GM23338 (cell line): ENCODE measurements at regions not wholly inside any gene's neighbourhood (a gene's known extent, or its start where the extent isn't known, plus 50 kb on each side); places are given as distances from the start of the nearest gene placed in this dataset.

ENCODE experiments used
- ATAC-seq: fragments of 200-7000 bp; cut with Tn5 transposase; 3 replicates; pipeline ENCODE4 v1.9.1; 2020
- DNase-seq: peaks from one replicate; pipeline ENCODE4 v3.0.0-alpha.2; 2015; ENCODE audit warnings: low spot score
- H2AFZ ChIP-seq: fragments of 200-600 bp; sonication (generic); 2 replicates; pipeline ENCODE4 v1.8.0; 2016; ENCODE audit warnings: antibody characterized with exemption, mild to moderate bottlenecking, moderate library complexity
- H3F3A ChIP-seq: fragments of 200-600 bp; sonication (generic); replicated peaks from 2 replicates; pipeline ENCODE4 v1.8.0; 2017; ENCODE audit warnings: antibody characterized with exemption, mixed run types, low read depth
- H3K27ac ChIP-seq: fragments of 200-600 bp; sonication (generic); 2 replicates; pipeline ENCODE4 v1.6.1; 2016; ENCODE audit warnings: low read depth
- H3K27me3 ChIP-seq: fragments of 200-600 bp; sonication (generic); 2 replicates; pipeline ENCODE4 v1.8.0; 2016; ENCODE audit warnings: mild to moderate bottlenecking, mixed run types, moderate library complexity; ENCODE audit not compliant: insufficient read depth
- H3K36me3 ChIP-seq: fragments of 200-600 bp; sonication (generic); 2 replicates; pipeline ENCODE4 v1.8.0; 2016; ENCODE audit warnings: mild to moderate bottlenecking; ENCODE audit not compliant: insufficient read depth
- H3K4me1 ChIP-seq: fragments of 200-600 bp; sonication (generic); 2 replicates; pipeline ENCODE4 v1.8.0; 2016; ENCODE audit warnings: mild to moderate bottlenecking, moderate library complexity; ENCODE audit not compliant: insufficient read depth
- H3K4me2 ChIP-seq: fragments of 200-600 bp; sonication (generic); 2 replicates; pipeline ENCODE4 v1.7.1; 2017; ENCODE audit warnings: mixed run types
- H3K4me3 ChIP-seq: fragments of 200-600 bp; sonication (generic); 2 replicates; pipeline ENCODE4 v1.6.1; 2016; ENCODE audit warnings: mixed run types
- H3K79me2 ChIP-seq: fragments of 200-600 bp; sonication (generic); replicated peaks from 2 replicates; pipeline ENCODE4 v1.8.0; 2017; ENCODE audit warnings: mild to moderate bottlenecking; ENCODE audit not compliant: insufficient read depth
- H3K9me2 ChIP-seq: fragments of 200-600 bp; sonication (generic); 2 replicates; pipeline ENCODE4 v1.8.0; 2017; ENCODE audit not compliant: insufficient read depth
- H4K20me1 ChIP-seq: fragments of 200-600 bp; sonication (generic); replicated peaks from 2 replicates; pipeline ENCODE4 v1.8.0; 2017; ENCODE audit warnings: mild to moderate bottlenecking; ENCODE audit not compliant: insufficient read depth
- H3K27ac Mint-ChIP-seq: 2 replicates; pipeline ENCODE4 v1.8.0; 2020; ENCODE audit warnings: inconsistent platforms, mild to moderate bottlenecking, moderate library complexity, mixed read lengths
- H3K27me3 Mint-ChIP-seq: 3 replicates; pipeline ENCODE4 v1.8.0; 2022; ENCODE audit warnings: low read depth, mild to moderate bottlenecking, moderate library complexity, mixed read lengths, inconsistent platforms; ENCODE audit not compliant: insufficient read depth, poor library complexity
- H3K36me3 Mint-ChIP-seq: 3 replicates; pipeline ENCODE4 v1.8.0; 2021; ENCODE audit warnings: low read depth, mild to moderate bottlenecking, inconsistent platforms, moderate library complexity, mixed read lengths
- H3K4me1 Mint-ChIP-seq: 3 replicates; pipeline ENCODE4 v1.8.0; 2020; ENCODE audit warnings: mild to moderate bottlenecking, inconsistent platforms, mixed read lengths
- H3K4me3 Mint-ChIP-seq: 3 replicates; pipeline ENCODE4 v1.8.0; 2021; ENCODE audit warnings: moderate library complexity, mild to moderate bottlenecking, inconsistent platforms, mixed read lengths
- H3K9me3 Mint-ChIP-seq: 3 replicates; pipeline ENCODE4 v1.8.0; 2020; ENCODE audit warnings: moderate library complexity, mild to moderate bottlenecking, inconsistent platforms, mixed read lengths
- CREB1 ChIP-seq: fragments of 250-450 bp; sonication (Bioruptor Pico); IDR thresholded peaks from 2 replicates; pipeline ENCODE4 v1.5.0; 2020; ENCODE audit warnings: low read depth, mild to moderate bottlenecking, moderate library complexity
- CTCF ChIP-seq, 2 experiments: fragments of 200-600 bp in 1 of 2; sonication (generic) in 1 of 2; conservative IDR thresholded peaks; 2 replicates each; pipeline versions ENCODE4 v1.5.1 to v1.6.1; 2016 to 2017; ENCODE audit warnings: antibody characterized with exemption in 2 of 2, low read depth in 2 of 2, mild to moderate bottlenecking in 2 of 2, moderate library complexity in 1 of 2
- ETS1 ChIP-seq: IDR thresholded peaks from 2 replicates; pipeline ENCODE4 v1.6.1; 2016; ENCODE audit warnings: antibody characterized with exemption
- EZH2 ChIP-seq: fragments of 200-600 bp; sonication (generic); IDR thresholded peaks from one replicate; pipeline ENCODE4 v1.8.0; 2017; ENCODE audit warnings: antibody characterized with exemption, mild to moderate bottlenecking, low read depth; ENCODE audit not compliant: unreplicated experiment
- EZH2phosphoT487 ChIP-seq: fragments of 200-600 bp; sonication (generic); IDR thresholded peaks from one replicate; pipeline ENCODE4 v1.8.1; 2018; ENCODE audit warnings: antibody characterized with exemption; ENCODE audit not compliant: unreplicated experiment
- JUNB ChIP-seq: IDR thresholded peaks from one replicate; pipeline ENCODE4 v1.6.1; 2016; ENCODE audit warnings: antibody characterized with exemption; ENCODE audit not compliant: unreplicated experiment
- NANOG ChIP-seq: IDR thresholded peaks from 2 replicates; pipeline ENCODE4 v1.6.1; 2016; ENCODE audit warnings: antibody characterized with exemption, borderline replicate concordance
- POLR2AphosphoS5 ChIP-seq: IDR thresholded peaks from 2 replicates; pipeline ENCODE4 v1.6.1; 2016; ENCODE audit warnings: antibody characterized with exemption, low read depth
- REST ChIP-seq: IDR thresholded peaks from one replicate; pipeline ENCODE4 v1.6.1; 2018; ENCODE audit warnings: antibody characterized with exemption; ENCODE audit not compliant: unreplicated experiment
- STAT1 ChIP-seq: IDR thresholded peaks from one replicate; pipeline ENCODE4 v1.6.1; 2016; ENCODE audit warnings: antibody characterized with exemption; ENCODE audit not compliant: unreplicated experiment
- ZNF114 ChIP-seq: fragments of 250-450 bp; sonication (Bioruptor Pico); IDR thresholded peaks from 2 replicates; pipeline ENCODE4 v1.5.0; 2020; ENCODE audit warnings: mild to moderate bottlenecking, moderate library complexity
- ZNF462 ChIP-seq: fragments of 250-450 bp; sonication (Bioruptor Pico); IDR thresholded peaks from 2 replicates; pipeline ENCODE4 v1.5.0; 2020; ENCODE audit warnings: mild to moderate bottlenecking, moderate library complexity

GRCh38 chr6:132140189-132140588, 189.0 kb upstream of the CCN2 start:
- Histone ChIP-seq H3K79me2 (no peaks in the 10 kb centered on the region), H3K9me2 (no peaks in the 10 kb centered on the region), H2AFZ (no peak overlapping the region), H3F3A (no peaks in the 10 kb centered on the region), H3K4me3 (no peak overlapping the region), H4K20me1 (no peaks in the 10 kb centered on the region), H3K27me3 (no peaks in the 10 kb centered on the region), H3K36me3 (no peaks in the 10 kb centered on the region), H3K27ac (no peak overlapping the region), H3K4me2 (no peak overlapping the region), H3K4me1 (no peaks in the 10 kb centered on the region)
- Mint-ChIP-seq H3K4me3 (no peak overlapping the region), H3K36me3 (no peaks in the 10 kb centered on the region), H3K27me3 (no peaks in the 10 kb centered on the region), H3K4me1 (peaks cover 3% of the 10 kb centered on the region; the same call in 1 of the 3 replicates), H3K9me3 (no peaks in the 10 kb centered on the region), H3K27ac (no peak overlapping the region)
- no peak for ATAC-seq
- no peak for DNase-seq
- no peak for TF ChIP-seq EZH2phosphoT487
- no peak for TF ChIP-seq CTCF (conservative IDR thresholded peaks at IDR 0.05; ENCODE audit: low read depth in 2 of 2)
- TF ChIP-seq REST, result no peak
- no peak for TF ChIP-seq POLR2AphosphoS5
- no peak for TF ChIP-seq ZNF462
- no peak for TF ChIP-seq ZNF114 (CRISPR knock-in tag)
- no peak for TF ChIP-seq STAT1
- no peak for TF ChIP-seq JUNB
- TF ChIP-seq EZH2, result no peak
- no peak for TF ChIP-seq CREB1 (CRISPR knock-in tag)
- TF ChIP-seq ETS1, result no peak
- TF ChIP-seq NANOG, result no peak
